HepG2 (cell line): ENCODE measurements at regions not wholly inside any gene's neighbourhood (a gene's known extent, or its start where the extent isn't known, plus 50 kb on each side); places are given as distances from the start of the nearest gene placed in this dataset.

Experiments
- ATAC-seq: fragments of 200-7000 bp; cut with Tn5 transposase; 3 replicates; pipeline ENCODE4 v1.9.1; 2020; ENCODE audit warnings: mild to moderate bottlenecking, moderate library complexity
- BruUV-seq: library from RNA; stranded (reverse); fragments of 400-500 nt; replicated peaks from 2 replicates; lab custom pipeline; 2021; lab: Mats Ljungman, UMichigan
- CTCF ChIA-PET: fragments of 300-600 bp; formaldehyde crosslinking; extraction: SDS; loops from one replicate; lab custom pipeline; 2021; ENCODE audit warnings: low total read pairs, inconsistent platforms, low intra/inter-chr PET ratio; lab: Yijun Ruan, JAX
- POLR2A ChIA-PET: fragments of 350-600 bp; sonication (Branson Sonifier 250); formaldehyde crosslinking; loops from one replicate; lab custom pipeline; 2020; ENCODE audit warnings: antibody characterized with exemption, inconsistent platforms; lab: Yijun Ruan, JAX
- DNase-seq: peaks from one replicate; pipeline ENCODE4 v3.0.0-alpha.2; 2015; ENCODE audit warnings: low spot score
- FAIRE-seq: peaks from 3 replicates; lab custom pipeline; 2011; peaks lifted over from hg19 to GRCh38; lab: Jason Lieb, UNC
- H2AFZ ChIP-seq: one replicate; pipeline ENCODE4 v1.6.1; 2011; ENCODE audit warnings: low read length, inconsistent platforms
- H3K27ac ChIP-seq: fragments of 300-600 bp; 3 replicates; pipeline ENCODE4 v1.8.0; 2011; ENCODE audit warnings: mixed run types, mild to moderate bottlenecking, mixed read lengths, low read length, inconsistent platforms; ENCODE audit not compliant: insufficient read depth; ENCODE audit errors: extremely low read length
- H3K27me3 ChIP-seq, 2 experiments: fragments of 200-600 bp in 1 of 2; 2 replicates in 1 of 2; 3 replicates in 1 of 2; pipeline versions ENCODE4 v1.6.0 to v1.8.0; 2011; ENCODE audit warnings: low read length in 2 of 2, mild to moderate bottlenecking in 2 of 2, moderate library complexity in 2 of 2, inconsistent platforms in 1 of 2; ENCODE audit not compliant: insufficient read depth in 2 of 2, control insufficient read depth in 1 of 2
- H3K36me3 ChIP-seq, 2 experiments: fragments of 200-600 bp in 1 of 2; replicated peaks in 1 of 2; 2 replicates in 1 of 2; 3 replicates in 1 of 2; pipeline versions ENCODE4 v1.5.1 to v1.8.0; 2011; ENCODE audit warnings: low read length in 2 of 2, inconsistent platforms in 1 of 2; ENCODE audit not compliant: insufficient read depth in 2 of 2, control insufficient read depth in 1 of 2
- H3K4me1 ChIP-seq: 2 replicates; pipeline ENCODE4 v1.5.1; 2012; ENCODE audit warnings: low read length, inconsistent platforms; ENCODE audit not compliant: insufficient read depth
- H3K4me2 ChIP-seq: 2 replicates; pipeline ENCODE4 v1.6.0; 2011; ENCODE audit warnings: low read depth, low read length, inconsistent platforms
- H3K4me3 ChIP-seq, 3 experiments: fragments of 200-600 bp in 1 of 3; sonication (generic), shearing (Covaris generic) in 1 of 3; replicated peaks in 1 of 3; 2 replicates each; pipeline ENCODE4 v1.5.1; 2011 to 2016; ENCODE audit warnings: low read length in 3 of 3, inconsistent platforms in 2 of 3, low read depth in 2 of 3, mild to moderate bottlenecking in 2 of 3, control low read depth in 1 of 3, mixed read lengths in 1 of 3; ENCODE audit not compliant: insufficient read depth in 1 of 3
- H3K79me2 ChIP-seq: one replicate; pipeline ENCODE4 v1.6.1; 2011; ENCODE audit warnings: low read length, inconsistent platforms; ENCODE audit not compliant: insufficient read depth
- H3K9ac ChIP-seq: 2 replicates; pipeline ENCODE4 v1.6.0; 2011; ENCODE audit warnings: mild to moderate bottlenecking, low read depth, low read length, inconsistent platforms; ENCODE audit not compliant: insufficient read depth
- H3K9me3 ChIP-seq: 2 replicates; pipeline ENCODE4 v1.5.1; 2012; ENCODE audit warnings: mild to moderate bottlenecking, low read length
- H4K20me1 ChIP-seq: 2 replicates; pipeline ENCODE4 v1.6.0; 2011; ENCODE audit warnings: inconsistent platforms, mild to moderate bottlenecking, low read length, moderate library complexity; ENCODE audit not compliant: insufficient read depth
- BORCS8-MEF2B ChIP-seq: sonication (generic); formaldehyde crosslinking; IDR thresholded peaks from 2 replicates; pipeline ENCODE4 v1.8.0; 2022; ENCODE audit warnings: mild to moderate bottlenecking, missing genetic modification reagents
- KLF11 ChIP-seq: IDR thresholded peaks from 2 replicates; pipeline ENCODE4 v1.6.1; 2016; ENCODE audit warnings: missing compliant biosample characterization
- MAFF ChIP-seq: IDR thresholded peaks from 2 replicates; pipeline ENCODE4 v1.6.1; 2011; ENCODE audit warnings: low read depth, low read length, improper control_type of control experiment
- MAFK ChIP-seq, 2 experiments: IDR thresholded peaks in 1 of 2; conservative IDR thresholded peaks in 1 of 2; 2 replicates each; pipeline ENCODE4 v1.6.1; 2011; ENCODE audit warnings: improper control_type of control experiment in 2 of 2, low read length in 2 of 2
- ZFP62 ChIP-seq: sonication (generic); formaldehyde crosslinking; IDR thresholded peaks from 2 replicates; pipeline ENCODE4 v1.4.0; 2020; ENCODE audit warnings: missing genetic modification reagents
- ZNF614 ChIP-seq: IDR thresholded peaks from 2 replicates; pipeline ENCODE4 v1.6.1; 2018; ENCODE audit warnings: missing biosample characterization, missing genetic modification reagents, inconsistent platforms, borderline replicate concordance
- WGBS: methylation state at CpG from one replicate; pipeline ENCODE4 v1.1.6; 2017; ENCODE audit warnings: low lambda C conversion rate; 5-methylcytosine and 5-hydroxymethylcytosine counted together
- in situ Hi-C: cut with HindIII; loops from 2 replicates; pipeline ENCODE4 v1.10.0; 2017; ENCODE audit warnings: low pct_unique_long_range_greater_than_20kb; ENCODE audit not compliant: extremely low pct_ligation_motif_present
- intact Hi-C: fragments of 100-400 bp; cut with micrococcal nuclease; formaldehyde crosslinking; loops from one replicate; pipeline ENCODE4 v1.10.0; 2022; ENCODE audit not compliant: unreplicated experiment
- TF ChIP-seq, protein P1 (sequence below): sonication (generic); formaldehyde crosslinking; IDR thresholded peaks from 2 replicates; pipeline ENCODE4 v1.5.0; 2020; ENCODE audit warnings: missing genetic modification reagents
- TF ChIP-seq, protein P2 (sequence below): sonication (generic); formaldehyde crosslinking; IDR thresholded peaks from 2 replicates; pipeline ENCODE4 v1.5.0; 2020; ENCODE audit warnings: missing genetic modification reagents

DNA sequence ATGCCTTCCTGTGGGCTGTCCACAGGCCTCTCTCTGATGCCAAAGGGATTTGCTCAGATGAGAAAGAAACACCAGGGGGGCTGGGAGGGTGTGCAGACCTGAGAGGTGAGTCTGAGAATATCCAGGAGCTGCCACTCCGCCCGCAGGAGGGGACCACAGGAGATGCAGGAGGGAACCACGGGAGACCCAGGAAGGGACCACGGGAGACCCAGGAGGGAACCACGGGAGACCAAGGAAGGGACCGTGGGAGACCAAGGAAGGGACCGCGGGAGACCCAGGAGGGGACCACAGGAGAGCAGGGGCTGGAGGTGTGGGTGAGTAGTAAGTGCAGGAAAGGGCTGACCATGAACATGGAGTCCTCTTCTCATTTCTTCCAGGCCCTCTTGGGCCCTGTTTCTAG is 74.6 kb upstream of the SFSWAP start:
- in situ Hi-C loops: no loop called here
- POLR2A ChIA-PET: no interaction called here
- peaks cover 2 to 3% of the 10 kb centered on the region in 2 experiments; a peak in 3 of 5 replicates for H3K27me3 ChIP-seq
- no peak overlapping the region for H3K9ac ChIP-seq
- H3K9me3 ChIP-seq: no peaks in the 10 kb centered on the region
- intact Hi-C loops: no loop called here
- H3K4me1 ChIP-seq: no peaks in the 10 kb centered on the region
- CTCF ChIA-PET: no interaction called here
- no peak overlapping the region for H3K4me3 ChIP-seq
- no peaks in the 10 kb centered on the region for H3K36me3 ChIP-seq
- TF ChIP-seq KLF11 (CRISPR knock-in tag) (no peak), ZFP62 (CRISPR knock-in tag) (no peak), ZNF614 (CRISPR knock-in tag) (no peak), BORCS8-MEF2B (CRISPR knock-in tag) (no peak)
- TF ChIP-seq, protein P1, sequence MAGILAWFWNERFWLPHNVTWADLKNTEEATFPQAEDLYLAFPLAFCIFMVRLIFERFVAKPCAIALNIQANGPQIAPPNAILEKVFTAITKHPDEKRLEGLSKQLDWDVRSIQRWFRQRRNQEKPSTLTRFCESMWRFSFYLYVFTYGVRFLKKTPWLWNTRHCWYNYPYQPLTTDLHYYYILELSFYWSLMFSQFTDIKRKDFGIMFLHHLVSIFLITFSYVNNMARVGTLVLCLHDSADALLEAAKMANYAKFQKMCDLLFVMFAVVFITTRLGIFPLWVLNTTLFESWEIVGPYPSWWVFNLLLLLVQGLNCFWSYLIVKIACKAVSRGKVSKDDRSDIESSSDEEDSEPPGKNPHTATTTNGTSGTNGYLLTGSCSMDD (CRISPR knock-in tag): no peak
- no peaks in the 10 kb centered on the region for H3K79me2 ChIP-seq
- no peaks in the 10 kb centered on the region for H4K20me1 ChIP-seq
- ATAC-seq (no peak), DNase-seq (no peak), FAIRE-seq (no peak)
- H3K4me2 ChIP-seq: no peak overlapping the region
- no peak overlapping the region for H3K27ac ChIP-seq
- BruUV-seq: no TSS peak
- H2AFZ ChIP-seq: no peak overlapping the region
- 12% methylated on average over 8 of the region's 8 CpGs for WGBS

DNA sequence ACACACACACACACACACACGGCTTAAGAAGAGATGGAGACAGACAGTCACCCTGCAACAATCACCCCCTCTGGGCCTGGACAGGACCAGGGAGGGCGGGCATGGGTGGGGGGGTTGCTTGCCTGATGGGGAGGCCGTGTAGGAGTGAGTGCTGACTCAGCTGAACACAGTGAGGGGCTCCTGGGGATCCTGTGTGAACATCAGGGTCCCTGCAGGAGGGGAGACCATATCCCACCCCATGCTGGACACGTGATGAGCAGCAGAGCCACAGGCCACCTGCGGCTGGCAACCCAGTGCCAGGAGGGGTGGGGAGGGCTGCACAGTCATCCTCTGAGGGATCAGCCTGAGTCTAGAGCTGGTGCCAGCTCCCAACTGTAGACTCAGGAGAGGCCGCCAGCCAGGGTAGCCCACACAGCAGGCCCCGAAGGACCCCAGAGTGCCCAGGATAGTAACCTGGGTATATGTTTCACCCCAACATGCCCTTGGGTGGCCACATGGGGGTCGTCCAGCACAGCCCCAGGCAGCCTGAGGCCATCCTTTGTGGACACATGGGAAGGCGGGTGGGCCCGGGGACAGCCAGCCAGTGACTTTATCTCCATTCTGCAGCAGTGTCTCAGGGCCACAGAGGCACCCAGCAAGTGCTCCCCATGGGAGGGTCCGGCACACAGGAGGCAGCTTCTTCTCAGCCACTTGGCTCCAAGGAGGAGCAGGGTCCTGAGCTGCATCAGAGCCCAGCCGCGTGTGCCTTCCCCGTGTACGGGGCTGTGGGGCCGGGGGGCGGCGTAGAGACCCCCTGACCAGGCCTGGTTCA is 73.7 kb upstream of the SFSWAP start:
- H3K27ac ChIP-seq: no peak overlapping the region
- no peaks in the 10 kb centered on the region for H3K79me2 ChIP-seq
- POLR2A ChIA-PET: no interaction called here
- no TSS peak for BruUV-seq
- FAIRE-seq: no peak
- CTCF ChIA-PET: no interaction called here
- no peaks in the 10 kb centered on the region for H3K9me3 ChIP-seq
- peaks cover 2 to 3% of the 10 kb centered on the region in 2 experiments; a peak in 3 of 5 replicates for H3K27me3 ChIP-seq
- H3K9ac ChIP-seq: no peak overlapping the region
- TF ChIP-seq, protein P2, sequence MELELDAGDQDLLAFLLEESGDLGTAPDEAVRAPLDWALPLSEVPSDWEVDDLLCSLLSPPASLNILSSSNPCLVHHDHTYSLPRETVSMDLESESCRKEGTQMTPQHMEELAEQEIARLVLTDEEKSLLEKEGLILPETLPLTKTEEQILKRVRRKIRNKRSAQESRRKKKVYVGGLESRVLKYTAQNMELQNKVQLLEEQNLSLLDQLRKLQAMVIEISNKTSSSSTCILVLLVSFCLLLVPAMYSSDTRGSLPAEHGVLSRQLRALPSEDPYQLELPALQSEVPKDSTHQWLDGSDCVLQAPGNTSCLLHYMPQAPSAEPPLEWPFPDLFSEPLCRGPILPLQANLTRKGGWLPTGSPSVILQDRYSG: no peak
- TF ChIP-seq MAFK (conservative IDR thresholded peaks at IDR 0.05 in 1 of 2, IDR thresholded peaks at IDR 0.05 in 1 of 2; ENCODE audit: low read length in 2 of 2) (peak; percentile 76 to 90), MAFF (peak; percentile 74)
- no peaks in the 10 kb centered on the region for H3K36me3 ChIP-seq
- no peaks in the 10 kb centered on the region for H3K4me1 ChIP-seq
- no peak overlapping the region for H3K4me3 ChIP-seq
- H4K20me1 ChIP-seq: 0 out of 2 replicates have a peak, but pooled peaks cover 2% of the 10 kb centered on the region
- WGBS: 0% methylated on average over 5 of the region's 18 CpGs
- in situ Hi-C loops: no loop called here
- H3K4me2 ChIP-seq: no peak overlapping the region
- intact Hi-C loops: no loop called here
- no peak; the same call in 2 of the 3 replicates for ATAC-seq
- no peak overlapping the region for H2AFZ ChIP-seq
- no peak for DNase-seq
